ENCODE measurements at regions not wholly inside any gene's neighbourhood (a gene's known extent, or its start where the extent isn't known, plus 50 kb on each side); places are given as distances from the start of the nearest gene placed in this dataset.
"Not testable (repeated sequence)": the region's sequence is repeated elsewhere in the genome, so short reads cannot be mapped to it uniquely, and the experiment has no call there.

- Histone ChIP-seq H3K9me3 (ENCODE audit: control insufficient read depth in 1 of 2, low read length in 2 of 2) (peaks cover 0 to 5% of the 10 kb centered on the region in 2 donors), H3K36me3 (ENCODE audit: control insufficient read depth in 1 of 2, insufficient read depth in 2 of 2, low read length in 2 of 2) (no peaks in the 10 kb centered on the region), H3K27ac (ENCODE audit: low read length) (no peak overlapping the region), H3K27me3 (ENCODE audit: low read depth, low read length) (no peaks in the 10 kb centered on the region), H3K4me1 (ENCODE audit: control insufficient read depth in 1 of 2, insufficient read depth in 2 of 2, low read length in 2 of 2) (no peaks in the 10 kb centered on the region), H3K4me3 (ENCODE audit: low read depth in 1 of 2, low read length in 2 of 2) (no peak overlapping the region)
These were observed 256.4 kb downstream of the ACKR3 start for GRCh38 chr2:236825989-236826510.

- Histone ChIP-seq H3K4me3 (ENCODE audit: low read depth in 1 of 2, low read length in 2 of 2) (no peak overlapping the region), H3K27me3 (ENCODE audit: low read depth, low read length) (no peaks in the 10 kb centered on the region), H3K27ac (ENCODE audit: low read length) (no peak overlapping the region), H3K36me3 (ENCODE audit: control insufficient read depth in 1 of 2, insufficient read depth in 2 of 2, low read length in 2 of 2) (no peaks in the 10 kb centered on the region), H3K4me1 (ENCODE audit: control insufficient read depth in 1 of 2, insufficient read depth in 2 of 2, low read length in 2 of 2) (no peaks in the 10 kb centered on the region), H3K9me3 (ENCODE audit: control insufficient read depth in 1 of 2, low read length in 2 of 2) (peaks cover 0 to 3% of the 10 kb centered on the region in 2 donors)
These were observed 257.1 kb downstream of the ACKR3 start for GRCh38 chr2:236826606-236827156.

DNA sequence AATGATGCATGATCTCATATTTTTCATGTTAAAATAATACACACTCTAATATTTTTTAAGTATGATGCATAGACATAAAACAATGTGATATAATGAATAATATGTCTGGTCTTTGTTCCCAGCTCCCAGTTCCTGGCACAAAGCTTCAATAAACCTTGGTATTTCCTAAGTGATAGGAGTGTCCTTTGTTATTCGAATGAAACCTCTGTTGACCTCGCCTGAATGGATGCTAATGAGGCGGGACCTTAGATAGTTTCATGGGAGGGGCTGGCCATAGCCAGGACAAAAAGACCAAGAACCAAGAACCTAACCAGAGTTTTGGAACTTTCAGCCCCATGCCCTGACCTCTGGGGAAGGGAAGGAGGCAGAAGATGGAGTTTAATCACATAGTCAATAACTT is 257.7 kb upstream of the COPS8 start:
- H3K9me3 ChIP-seq (ENCODE audit: control insufficient read depth in 1 of 2, low read length in 2 of 2), result no peaks in the 10 kb centered on the region
- no peaks in the 10 kb centered on the region for H3K27me3 ChIP-seq (ENCODE audit: low read depth, low read length)
- H3K4me1 ChIP-seq (ENCODE audit: control insufficient read depth in 1 of 2, insufficient read depth in 2 of 2, low read length in 2 of 2), result no peaks in the 10 kb centered on the region
- no peak overlapping the region for H3K4me3 ChIP-seq (ENCODE audit: low read depth in 1 of 2, low read length in 2 of 2)
- no peak overlapping the region for H3K27ac ChIP-seq (ENCODE audit: low read length)
- no peaks in the 10 kb centered on the region for H3K36me3 ChIP-seq (ENCODE audit: control insufficient read depth in 1 of 2, insufficient read depth in 2 of 2, low read length in 2 of 2)

DNA sequence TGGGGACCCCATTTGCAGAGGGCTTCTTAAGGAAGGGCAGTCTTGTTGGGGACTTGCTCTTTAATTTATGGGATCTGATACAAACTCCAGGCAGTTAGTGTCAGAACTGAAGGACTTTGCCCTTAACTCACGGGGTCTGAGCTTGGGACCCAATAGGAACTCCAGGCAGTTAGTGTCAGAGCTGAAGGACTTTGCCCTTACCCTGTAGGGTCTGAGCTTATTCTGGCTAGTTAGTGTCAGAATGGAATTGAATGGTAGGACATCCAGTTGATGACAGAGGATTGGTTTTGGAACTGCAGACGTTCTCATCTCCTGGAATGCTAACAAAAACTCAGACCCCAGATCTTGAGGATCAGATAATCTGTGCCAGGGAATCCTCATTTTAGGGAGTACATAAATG is 256.9 kb upstream of the COPS8 start:
- H3K27ac ChIP-seq (ENCODE audit: low read length), result no peak overlapping the region
- H3K27me3 ChIP-seq (ENCODE audit: low read depth, low read length), result no peaks in the 10 kb centered on the region
- no peak overlapping the region for H3K4me3 ChIP-seq (ENCODE audit: low read depth in 1 of 2, low read length in 2 of 2)
- H3K4me1 ChIP-seq (ENCODE audit: control insufficient read depth in 1 of 2, insufficient read depth in 2 of 2, low read length in 2 of 2), result no peaks in the 10 kb centered on the region
- H3K36me3 ChIP-seq (ENCODE audit: control insufficient read depth in 1 of 2, insufficient read depth in 2 of 2, low read length in 2 of 2), result no peaks in the 10 kb centered on the region
- H3K9me3 ChIP-seq (ENCODE audit: control insufficient read depth in 1 of 2, low read length in 2 of 2), result no peaks in the 10 kb centered on the region

- Histone ChIP-seq H3K27ac (ENCODE audit: low read length) (no peak overlapping the region), H3K36me3 (ENCODE audit: control insufficient read depth in 1 of 2, insufficient read depth in 2 of 2, low read length in 2 of 2) (no peaks in the 10 kb centered on the region), H3K4me1 (ENCODE audit: control insufficient read depth in 1 of 2, insufficient read depth in 2 of 2, low read length in 2 of 2) (no peaks in the 10 kb centered on the region), H3K9me3 (ENCODE audit: control insufficient read depth in 1 of 2, low read length in 2 of 2) (no peaks in the 10 kb centered on the region), H3K27me3 (ENCODE audit: low read depth, low read length) (no peaks in the 10 kb centered on the region), H3K4me3 (ENCODE audit: low read depth in 1 of 2, low read length in 2 of 2) (no peak overlapping the region)
These were observed 254.8 kb upstream of the COPS8 start for GRCh38 chr2:236830926-236831325.

DNA sequence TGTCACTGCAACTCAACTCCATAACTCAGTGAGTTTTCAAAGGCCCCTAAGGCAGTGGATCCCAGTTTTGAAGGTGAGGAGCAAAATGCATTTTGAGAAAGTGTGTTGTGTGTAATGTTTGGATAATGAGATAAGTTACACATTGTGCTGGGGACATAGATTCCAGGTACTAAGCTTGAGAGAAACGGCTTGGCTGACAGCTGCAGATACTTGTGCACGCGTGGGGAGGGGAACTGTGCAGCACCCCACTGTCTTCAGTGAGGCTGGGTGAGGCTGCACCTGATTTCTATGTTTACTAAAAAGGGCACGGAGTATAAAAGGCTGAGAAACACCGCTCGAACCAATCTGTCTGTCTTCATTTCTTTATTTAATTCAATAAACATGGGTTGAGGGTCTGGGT is 254.0 kb upstream of the COPS8 start:
- no peak overlapping the region for H3K4me3 ChIP-seq (ENCODE audit: low read depth in 1 of 2, low read length in 2 of 2)
- no peaks in the 10 kb centered on the region for H3K4me1 ChIP-seq (ENCODE audit: control insufficient read depth in 1 of 2, insufficient read depth in 2 of 2, low read length in 2 of 2)
- no peaks in the 10 kb centered on the region for H3K9me3 ChIP-seq (ENCODE audit: control insufficient read depth in 1 of 2, low read length in 2 of 2)
- H3K36me3 ChIP-seq (ENCODE audit: control insufficient read depth in 1 of 2, insufficient read depth in 2 of 2, low read length in 2 of 2), result no peaks in the 10 kb centered on the region
- H3K27ac ChIP-seq (ENCODE audit: low read length), result no peak overlapping the region
- no peaks in the 10 kb centered on the region for H3K27me3 ChIP-seq (ENCODE audit: low read depth, low read length)

- no peak overlapping the region for H3K4me3 ChIP-seq (ENCODE audit: low read depth in 1 of 2, low read length in 2 of 2)
- no peak overlapping the region for H3K27ac ChIP-seq (ENCODE audit: low read length)
- H3K27me3 ChIP-seq (ENCODE audit: low read depth, low read length), result no peaks in the 10 kb centered on the region
- no peaks in the 10 kb centered on the region for H3K4me1 ChIP-seq (ENCODE audit: control insufficient read depth in 1 of 2, insufficient read depth in 2 of 2, low read length in 2 of 2)
- no peaks in the 10 kb centered on the region for H3K36me3 ChIP-seq (ENCODE audit: control insufficient read depth in 1 of 2, insufficient read depth in 2 of 2, low read length in 2 of 2)
- H3K9me3 ChIP-seq (ENCODE audit: control insufficient read depth in 1 of 2, low read length in 2 of 2), result no peaks in the 10 kb centered on the region
These were observed 252.1 kb upstream of the COPS8 start for GRCh38 chr2:236833501-236834073.

- Histone ChIP-seq H3K4me3 (ENCODE audit: low read depth in 1 of 2, low read length in 2 of 2) (no peak overlapping the region), H3K36me3 (ENCODE audit: control insufficient read depth in 1 of 2, insufficient read depth in 2 of 2, low read length in 2 of 2) (no peaks in the 10 kb centered on the region), H3K4me1 (ENCODE audit: control insufficient read depth in 1 of 2, insufficient read depth in 2 of 2, low read length in 2 of 2) (no peaks in the 10 kb centered on the region), H3K27ac (ENCODE audit: low read length) (no peak overlapping the region), H3K9me3 (ENCODE audit: control insufficient read depth in 1 of 2, low read length in 2 of 2) (no peaks in the 10 kb centered on the region), H3K27me3 (ENCODE audit: low read depth, low read length) (no peaks in the 10 kb centered on the region)
These were observed 251.4 kb upstream of the COPS8 start for GRCh38 chr2:236834284-236834683.

DNA sequence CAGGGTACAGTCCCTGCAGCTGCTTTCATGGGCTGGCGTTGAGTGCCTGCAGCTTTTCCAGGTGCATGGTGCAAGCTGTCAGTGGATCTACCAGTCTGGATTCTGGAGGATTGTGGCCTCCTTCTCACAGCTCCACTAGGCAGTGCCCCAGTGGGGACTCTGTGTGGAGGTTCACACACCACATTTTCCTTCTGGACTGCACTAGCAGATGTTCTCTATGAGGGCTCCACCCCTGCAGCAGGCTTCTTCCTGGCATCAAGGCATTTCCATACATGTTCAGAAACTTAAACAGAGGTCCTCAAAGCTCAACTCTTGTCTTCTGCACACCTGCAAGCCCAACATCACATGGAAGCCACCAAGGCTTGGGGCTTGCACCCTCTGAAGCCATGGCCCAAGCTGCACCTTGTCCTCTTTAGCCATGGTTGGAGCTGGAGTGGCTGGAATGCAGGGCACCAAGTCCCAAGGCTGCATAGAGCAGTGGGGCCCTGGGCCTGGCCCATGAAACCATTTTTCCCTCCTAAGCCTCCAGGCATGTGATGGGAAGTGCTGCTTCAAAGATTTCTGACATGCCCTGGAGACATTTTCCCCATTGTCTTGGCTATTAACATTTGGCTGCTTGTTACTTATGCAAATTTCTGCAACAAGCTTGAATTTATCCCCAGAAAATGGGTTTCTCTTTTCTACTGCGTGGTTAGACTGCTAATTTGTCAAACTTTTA is 250.2 kb upstream of the COPS8 start:
- H3K27ac ChIP-seq (ENCODE audit: low read length), result no peak overlapping the region
- no peaks in the 10 kb centered on the region for H3K4me1 ChIP-seq (ENCODE audit: control insufficient read depth in 1 of 2, insufficient read depth in 2 of 2, low read length in 2 of 2)
- no peaks in the 10 kb centered on the region for H3K9me3 ChIP-seq (ENCODE audit: control insufficient read depth in 1 of 2, low read length in 2 of 2)
- H3K27me3 ChIP-seq (ENCODE audit: low read depth, low read length), result no peaks in the 10 kb centered on the region
- H3K36me3 ChIP-seq (ENCODE audit: control insufficient read depth in 1 of 2, insufficient read depth in 2 of 2, low read length in 2 of 2), result no peaks in the 10 kb centered on the region
- H3K4me3 ChIP-seq (ENCODE audit: low read depth in 1 of 2, low read length in 2 of 2), result no peak overlapping the region

- not testable (repeated sequence) for H3K27me3 ChIP-seq (ENCODE audit: low read depth, low read length); H3K27ac ChIP-seq (ENCODE audit: low read length); H3K4me1 ChIP-seq (ENCODE audit: control insufficient read depth in 1 of 2, insufficient read depth in 2 of 2, low read length in 2 of 2); H3K4me3 ChIP-seq (ENCODE audit: low read depth in 1 of 2, low read length in 2 of 2); H3K9me3 ChIP-seq (ENCODE audit: control insufficient read depth in 1 of 2, low read length in 2 of 2); H3K36me3 ChIP-seq (ENCODE audit: control insufficient read depth in 1 of 2, insufficient read depth in 2 of 2, low read length in 2 of 2)
These were observed 249.7 kb upstream of the COPS8 start for GRCh38 chr2:236836028-236836427.

GRCh38 chr2:236840215-236840614 is 245.5 kb upstream of the COPS8 start:
- H3K9me3 ChIP-seq (ENCODE audit: control insufficient read depth in 1 of 2, low read length in 2 of 2), result no peaks in the 10 kb centered on the region
- H3K4me3 ChIP-seq (ENCODE audit: low read depth in 1 of 2, low read length in 2 of 2), result no peak overlapping the region
- H3K27me3 ChIP-seq (ENCODE audit: low read depth, low read length), result no peaks in the 10 kb centered on the region
- H3K27ac ChIP-seq (ENCODE audit: low read length), result peak overlapping the region; percentile 19
- H3K36me3 ChIP-seq (ENCODE audit: control insufficient read depth in 1 of 2, insufficient read depth in 2 of 2, low read length in 2 of 2), result no peaks in the 10 kb centered on the region
- no peaks in the 10 kb centered on the region for H3K4me1 ChIP-seq (ENCODE audit: control insufficient read depth in 1 of 2, insufficient read depth in 2 of 2, low read length in 2 of 2)
